ENCODE measurements at regions not wholly inside any gene's neighbourhood (a gene's known extent, or its start where the extent isn't known, plus 50 kb on each side); places are given as distances from the start of the nearest gene placed in this dataset.

DNA sequence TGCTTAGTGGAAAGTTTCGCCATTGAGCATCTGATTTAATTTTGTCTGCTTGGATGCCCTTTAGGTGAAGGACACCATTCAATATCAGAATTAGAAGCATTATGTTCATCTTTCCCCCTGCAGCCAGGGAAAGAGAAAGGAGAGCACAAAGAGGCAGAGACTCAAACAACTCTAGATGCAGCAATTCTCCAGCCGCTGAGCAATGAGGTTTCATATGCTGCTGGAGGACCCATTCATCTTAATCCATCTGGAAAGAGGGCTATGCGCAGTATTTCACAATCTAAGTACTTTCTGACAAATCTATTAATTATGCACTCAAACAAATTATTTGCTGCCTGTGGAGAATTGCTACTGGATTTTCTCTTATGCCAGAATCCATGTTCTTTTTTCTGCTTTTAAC is 527.0 kb upstream of the TUSC1 start:
- in situ Hi-C loops (cut with MboI; ENCODE audit: low sequenced_read_pairs), result no loop called here

DNA sequence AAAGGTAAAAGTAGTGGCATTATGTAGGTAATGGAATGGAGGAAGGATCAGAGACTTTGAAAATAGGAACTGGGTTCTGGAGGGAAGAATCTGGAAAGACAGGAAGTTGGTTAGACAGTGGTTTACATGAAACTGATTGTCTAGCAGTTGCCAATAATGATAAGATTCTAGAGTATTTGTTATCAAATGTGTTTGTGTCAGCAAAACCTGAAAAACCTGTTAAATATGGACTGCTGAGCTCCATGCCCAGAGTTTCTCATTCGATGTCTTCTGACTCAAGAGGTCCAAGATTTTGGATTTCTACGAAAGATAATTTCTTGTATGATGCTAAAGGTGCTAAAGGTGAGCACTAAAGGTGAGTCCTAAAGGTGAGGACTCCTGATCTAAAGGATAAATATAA is 515.0 kb upstream of the TUSC1 start:
- in situ Hi-C loops (cut with MboI; ENCODE audit: low sequenced_read_pairs), result no loop called here

DNA sequence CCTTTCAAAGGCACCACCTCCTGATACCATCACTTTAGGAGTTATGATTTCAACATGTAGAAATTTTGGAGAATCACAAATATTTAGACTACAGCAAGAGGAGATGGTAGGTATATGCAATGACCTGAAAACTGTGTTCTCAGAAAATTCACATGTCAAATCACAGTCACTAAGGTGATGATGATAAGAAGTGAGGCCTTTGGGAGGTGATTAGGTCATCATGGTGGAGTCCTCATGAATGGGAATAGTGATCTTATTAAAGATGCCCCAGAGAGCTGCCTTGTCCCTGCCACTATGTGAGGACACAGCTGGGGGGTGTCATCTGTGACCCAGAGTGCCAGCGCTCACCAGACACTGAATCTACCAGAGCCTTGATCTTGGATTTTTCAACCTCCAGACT is 513.5 kb upstream of the TUSC1 start:
- in situ Hi-C loops (cut with MboI; ENCODE audit: low sequenced_read_pairs), result no loop called here

DNA sequence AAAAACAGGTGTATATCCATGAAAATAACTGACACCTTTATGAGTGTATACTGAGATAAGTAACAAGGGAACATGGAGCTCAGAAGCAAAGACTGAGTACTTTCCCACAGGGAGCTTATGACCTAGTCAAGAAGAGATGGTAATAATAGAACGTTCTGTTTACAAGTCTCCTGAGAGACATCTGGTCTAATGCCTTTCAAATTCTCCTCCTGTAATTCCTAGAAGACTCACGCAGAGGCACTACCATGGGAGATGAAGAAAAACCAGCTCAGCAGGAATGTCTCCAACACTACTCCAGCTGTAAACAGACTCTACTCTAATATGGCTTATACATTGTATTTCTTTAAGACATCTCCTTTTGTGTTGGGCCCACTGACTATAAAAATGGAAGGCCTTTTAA is 503.6 kb upstream of the TUSC1 start:
- in situ Hi-C loops (cut with MboI; ENCODE audit: low sequenced_read_pairs), result no loop called here

DNA sequence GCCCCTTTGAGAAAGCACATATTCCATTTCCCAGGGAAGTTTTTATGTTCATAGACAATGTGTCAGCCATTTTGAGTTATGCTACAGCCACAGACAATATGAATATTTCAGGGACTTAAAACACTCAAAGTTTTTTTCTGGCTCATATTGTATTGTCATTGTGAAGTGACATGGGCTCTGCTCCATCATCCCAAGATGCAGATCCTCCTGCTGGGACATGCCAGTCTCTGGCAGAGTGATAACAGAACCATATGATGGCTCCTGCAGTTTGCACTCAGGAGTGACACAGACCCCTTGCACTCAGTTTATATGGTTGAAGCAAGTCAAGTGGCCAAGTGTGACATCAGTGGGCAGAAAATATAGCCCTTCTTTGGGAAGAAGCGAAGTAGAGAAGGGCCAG is 498.4 kb upstream of the TUSC1 start:
- in situ Hi-C loops (cut with MboI; ENCODE audit: low sequenced_read_pairs), result no loop called here

DNA sequence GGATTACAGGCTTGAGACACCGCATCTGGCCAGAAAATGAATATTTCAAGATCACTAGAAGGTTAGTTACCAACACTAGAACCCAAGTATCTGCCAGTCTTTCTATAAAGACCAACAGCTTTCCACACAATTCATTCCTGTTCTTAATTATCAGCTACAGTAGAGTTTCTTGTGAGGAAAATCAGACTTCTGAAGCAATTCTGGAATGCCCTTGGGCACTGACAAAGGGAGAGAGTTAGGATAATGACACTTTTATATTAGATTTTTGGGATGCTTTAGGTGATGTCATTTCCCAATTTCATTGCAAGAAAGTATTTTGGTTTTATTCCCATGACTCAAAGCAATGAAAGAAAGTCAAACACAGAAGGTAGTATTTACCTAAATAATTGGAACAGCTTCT is 497.0 kb upstream of the TUSC1 start:
- in situ Hi-C loops (cut with MboI; ENCODE audit: low sequenced_read_pairs), result no loop called here

DNA sequence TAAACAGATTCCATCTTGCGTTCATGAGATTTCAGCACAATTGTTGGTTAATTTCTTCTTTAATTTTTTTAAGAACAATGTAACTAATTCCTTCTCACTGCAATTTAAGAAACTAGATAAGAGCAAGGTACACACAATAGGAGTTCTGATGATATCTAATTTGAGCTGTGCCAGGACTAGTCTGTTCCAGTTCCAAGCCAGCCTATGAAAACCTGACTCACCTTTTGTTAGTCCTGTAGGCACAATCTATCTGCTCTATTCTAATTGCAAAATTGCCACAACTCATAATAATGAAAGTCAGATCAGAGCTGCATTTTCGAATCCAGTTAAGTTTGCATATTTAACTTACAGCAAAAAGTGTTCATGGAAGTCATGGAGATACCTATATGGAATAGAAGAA is 494.1 kb upstream of the TUSC1 start:
- in situ Hi-C loops (cut with MboI; ENCODE audit: low sequenced_read_pairs), result no loop called here

DNA sequence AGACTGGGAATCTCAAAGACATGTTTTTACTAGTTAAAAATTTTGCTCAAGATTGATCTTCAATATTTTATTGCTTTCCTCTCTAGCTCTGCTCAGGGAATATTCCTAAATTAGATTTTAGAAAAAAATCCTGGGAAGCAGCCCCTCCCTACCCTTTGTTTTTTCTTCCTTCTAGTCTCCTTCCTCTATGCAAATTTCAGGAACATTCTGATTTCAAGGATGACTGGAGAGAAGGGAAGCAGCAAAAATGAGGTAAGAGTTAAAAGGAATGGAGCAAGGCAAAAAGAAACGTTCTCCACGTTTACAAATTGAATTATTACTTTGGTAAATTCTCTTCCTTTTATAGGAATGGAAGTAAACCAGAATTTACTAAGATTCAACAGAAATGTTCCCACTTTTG is 493.4 kb upstream of the TUSC1 start:
- in situ Hi-C loops (cut with MboI; ENCODE audit: low sequenced_read_pairs), result no loop called here

DNA sequence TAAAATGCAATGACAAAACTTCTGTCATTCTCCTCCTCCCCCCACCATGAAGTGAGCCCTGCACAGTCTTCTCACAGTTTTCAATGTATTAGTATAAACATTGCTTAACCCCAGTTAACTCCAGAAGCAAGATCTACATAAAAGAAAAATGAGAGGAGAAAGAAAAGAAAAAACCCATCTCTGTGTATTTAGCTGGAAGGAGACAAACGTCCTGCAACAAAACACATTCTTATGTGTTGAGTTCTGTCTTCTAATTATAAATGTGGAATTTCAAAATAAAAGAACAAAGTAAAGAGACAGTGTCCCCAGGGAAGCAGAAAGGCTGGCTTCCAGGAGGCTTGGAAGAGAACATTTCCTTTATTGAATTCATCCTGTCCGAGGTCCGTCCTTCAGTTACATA is 491.9 kb upstream of the TUSC1 start:
- in situ Hi-C loops (cut with MboI; ENCODE audit: low sequenced_read_pairs), result no loop called here

DNA sequence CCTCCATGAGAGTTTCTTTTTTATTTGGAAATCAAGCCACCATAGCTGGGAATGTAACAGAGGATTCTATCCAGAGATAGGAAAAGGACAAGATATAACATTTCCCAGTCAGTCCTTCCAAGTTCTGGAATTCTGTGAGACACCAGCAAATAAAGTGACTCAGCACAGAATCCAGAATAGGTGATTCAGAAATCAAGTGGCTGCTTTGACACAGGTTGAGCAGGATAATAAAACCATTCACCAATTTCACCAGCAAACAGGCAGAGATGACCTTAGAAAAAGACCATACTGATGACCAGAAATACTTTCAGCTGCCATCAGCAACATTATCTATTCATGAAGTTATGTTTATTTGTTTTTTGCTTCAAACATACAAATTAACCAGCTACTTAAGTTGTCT is 491.5 kb upstream of the TUSC1 start:
- in situ Hi-C loops (cut with MboI; ENCODE audit: low sequenced_read_pairs), result no loop called here

DNA sequence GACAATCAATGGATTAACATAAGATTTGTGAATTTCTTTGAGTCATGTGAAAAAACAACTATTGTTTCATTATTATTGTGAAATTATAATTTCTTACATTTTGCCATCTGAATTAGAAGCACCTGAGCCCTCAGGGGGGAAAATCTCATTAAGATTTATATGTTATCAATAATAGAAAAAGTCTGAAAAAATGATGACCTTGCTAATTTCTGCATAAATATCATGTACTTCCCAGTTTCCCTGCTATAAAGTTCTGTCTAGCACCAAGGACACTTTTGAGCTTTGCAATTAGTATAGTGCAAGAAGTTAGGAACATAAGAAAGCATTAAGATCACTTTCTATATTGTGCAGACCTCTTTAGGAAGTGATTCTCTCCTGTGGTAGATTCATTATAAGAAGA is 488.3 kb upstream of the TUSC1 start:
- in situ Hi-C loops (cut with MboI; ENCODE audit: low sequenced_read_pairs), result no loop called here

DNA sequence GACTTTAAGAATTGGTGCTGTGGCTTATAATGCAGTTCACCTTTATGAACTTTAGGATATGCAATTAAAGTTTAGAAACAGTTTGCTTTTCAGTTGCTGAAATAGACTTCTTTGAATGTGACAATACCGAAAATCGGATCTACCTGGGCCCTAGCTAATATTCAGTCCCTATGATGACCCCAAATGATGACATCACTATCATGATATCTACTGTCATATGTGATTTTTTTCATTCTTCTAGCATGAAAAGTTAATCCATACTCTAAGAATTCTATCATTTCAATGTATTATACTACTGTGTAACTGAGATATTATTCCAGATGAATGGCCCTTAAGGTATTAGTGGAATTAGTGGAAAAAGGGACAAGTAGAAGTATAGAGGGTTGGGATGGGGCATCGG is 487.2 kb upstream of the TUSC1 start:
- in situ Hi-C loops (cut with MboI; ENCODE audit: low sequenced_read_pairs), result no loop called here

DNA sequence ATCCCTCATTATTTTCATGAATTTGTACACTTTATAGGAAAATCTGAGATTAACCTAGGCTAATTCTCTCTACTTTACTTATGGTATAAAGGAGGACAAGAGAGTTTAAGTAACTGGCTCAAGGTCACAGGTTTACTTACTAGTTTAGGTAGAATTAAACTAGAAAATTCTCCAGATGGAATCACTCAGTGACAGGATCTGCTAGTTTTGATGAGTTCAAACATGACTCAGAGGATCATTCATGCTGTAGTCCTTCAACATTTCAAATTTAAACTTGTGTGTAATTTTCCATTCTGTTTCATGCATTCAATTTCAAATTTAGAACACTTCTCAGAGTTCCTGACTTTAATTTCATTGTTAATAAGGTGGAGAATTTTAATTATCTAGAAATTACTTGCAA is 485.7 kb upstream of the TUSC1 start:
- in situ Hi-C loops (cut with MboI; ENCODE audit: low sequenced_read_pairs), result no loop called here

DNA sequence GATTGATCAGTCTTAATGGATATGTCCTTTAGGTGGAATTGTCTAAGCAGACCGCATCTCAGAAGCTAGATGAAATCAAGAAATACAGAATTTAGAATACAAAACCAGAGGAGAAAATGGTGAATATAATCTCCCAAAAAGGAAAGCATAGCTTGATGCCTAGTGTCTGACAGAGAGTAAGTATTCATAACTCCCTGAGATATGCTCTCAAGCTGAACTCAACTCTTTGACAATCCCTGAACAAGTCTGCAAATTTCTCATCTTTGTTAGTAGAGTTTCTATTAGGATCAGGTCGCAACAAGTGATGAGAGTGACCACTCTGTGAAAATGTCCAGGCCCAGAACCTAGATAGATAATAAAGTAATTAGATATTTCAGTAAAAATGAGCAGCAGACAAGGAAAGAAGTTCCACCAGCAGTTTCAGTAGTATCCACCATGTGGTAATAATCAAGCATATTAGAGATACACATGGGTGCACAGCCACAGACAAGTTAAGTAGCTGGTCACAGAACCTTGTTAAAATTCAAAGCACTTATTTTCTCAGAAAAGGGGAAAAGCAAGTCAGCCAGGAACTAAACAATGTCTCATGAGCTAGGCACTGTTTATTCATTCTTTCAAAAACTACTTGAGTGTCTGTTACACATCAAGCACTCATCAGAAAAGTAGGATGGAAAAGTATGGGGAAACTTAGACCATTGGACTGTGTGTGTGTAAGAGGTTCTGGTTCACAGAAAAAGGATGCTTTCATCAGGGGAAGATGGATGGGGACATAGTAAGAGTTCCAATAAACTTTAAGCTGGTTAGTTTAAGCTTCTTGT is 481.5 kb upstream of the TUSC1 start:
- in situ Hi-C loops (cut with MboI; ENCODE audit: low sequenced_read_pairs), result no loop called here

DNA sequence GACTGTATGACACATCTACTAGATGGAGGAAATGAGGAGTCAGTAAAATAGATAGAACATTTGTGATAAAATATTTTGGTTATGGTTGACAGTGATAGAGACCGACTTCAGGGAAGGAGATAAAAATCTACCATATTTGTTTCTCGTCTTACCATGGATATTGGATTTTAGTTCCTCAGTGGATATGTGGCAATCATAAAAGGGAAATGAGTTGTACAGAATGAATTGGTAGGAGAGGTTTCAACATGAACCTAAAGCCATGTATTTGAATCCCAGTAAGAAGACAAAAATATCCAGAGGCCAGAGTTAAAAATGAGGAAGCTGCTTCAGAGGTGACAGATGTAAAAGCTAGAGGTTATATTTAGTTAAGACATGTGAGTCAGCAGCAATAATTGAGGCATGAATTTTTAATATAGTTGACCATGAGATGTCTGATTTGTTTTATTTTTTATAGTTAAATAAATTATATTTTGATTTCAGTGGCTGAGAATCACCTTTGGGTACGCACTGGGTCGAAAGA is 480.4 kb upstream of the TUSC1 start:
- in situ Hi-C loops (cut with MboI; ENCODE audit: low sequenced_read_pairs), result no loop called here

DNA sequence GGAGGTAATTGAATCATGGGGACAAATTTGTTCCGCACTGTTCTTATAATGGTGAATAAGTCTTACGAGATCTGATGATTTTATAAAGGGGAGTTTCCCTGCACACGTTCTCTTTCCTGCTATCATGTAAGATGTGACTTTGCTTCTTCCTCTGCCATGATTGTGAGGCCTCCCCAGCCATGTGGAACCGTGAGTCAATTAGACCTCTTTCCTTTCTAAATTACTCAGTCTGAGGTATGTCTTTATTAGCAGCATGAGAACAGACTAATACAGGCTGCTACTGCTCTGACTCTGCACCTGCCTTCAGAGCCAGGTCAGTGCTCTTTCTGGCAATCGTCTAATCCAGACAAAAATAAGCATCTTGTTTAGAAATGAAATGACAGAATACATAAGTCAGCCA is 479.2 kb upstream of the TUSC1 start:
- in situ Hi-C loops (cut with MboI; ENCODE audit: low sequenced_read_pairs), result no loop called here

DNA sequence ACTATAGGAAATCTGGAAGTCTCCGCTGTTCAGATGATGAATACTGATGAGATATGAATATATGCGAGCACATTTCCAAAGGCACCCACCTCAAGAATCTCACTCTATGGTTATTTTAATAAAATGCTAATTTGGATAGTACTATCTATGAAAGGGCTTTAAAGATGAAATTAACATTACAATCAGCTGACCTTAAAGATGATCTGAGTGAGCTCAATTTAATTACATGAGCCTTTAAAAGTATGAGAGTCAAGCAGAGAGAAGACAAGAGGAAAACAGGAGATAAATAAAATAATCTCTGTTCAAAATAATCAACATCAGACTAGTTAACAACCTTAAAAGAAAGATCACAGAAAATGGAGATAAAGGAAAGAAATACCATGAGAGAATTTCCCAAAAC is 474.1 kb upstream of the TUSC1 start:
- in situ Hi-C loops (cut with MboI; ENCODE audit: low sequenced_read_pairs), result no loop called here

DNA sequence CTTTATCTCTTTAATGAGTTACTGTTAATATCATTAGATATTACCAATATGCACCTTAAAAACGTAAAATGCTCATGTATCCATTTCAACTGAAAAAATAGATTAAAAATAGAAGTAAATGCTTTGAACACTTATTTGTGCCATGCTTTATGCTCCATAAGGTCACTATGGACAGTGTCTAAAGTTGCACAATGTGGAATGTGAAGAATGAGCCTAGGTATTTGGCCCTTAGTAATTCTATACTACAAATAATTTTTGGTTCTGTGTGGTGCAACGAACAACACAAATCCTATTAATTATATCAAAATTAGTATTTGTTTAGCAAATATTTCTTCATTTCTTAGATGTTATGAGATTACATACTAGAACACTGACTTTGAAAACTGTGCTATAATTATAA is 469.9 kb upstream of the TUSC1 start:
- in situ Hi-C loops (cut with MboI; ENCODE audit: low sequenced_read_pairs), result no loop called here

DNA sequence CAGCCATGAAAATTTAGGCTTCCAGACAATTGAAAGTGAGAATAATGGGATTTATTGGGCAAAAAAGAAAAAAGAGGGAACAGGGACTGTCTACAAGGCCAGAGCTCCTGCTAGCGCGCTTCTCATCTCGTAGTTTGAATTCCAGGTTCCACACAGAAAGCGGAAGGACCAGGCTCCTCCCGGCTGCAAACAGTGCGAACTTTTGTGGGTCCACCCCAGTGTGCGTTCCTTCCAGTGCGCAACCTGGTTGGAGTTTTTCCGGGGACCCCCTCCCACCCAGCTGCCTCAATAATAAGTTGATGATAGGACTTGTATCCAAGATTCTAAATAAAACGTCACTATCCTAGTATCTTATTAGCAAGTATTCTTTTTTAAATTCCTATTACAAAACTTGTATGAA is 467.7 kb upstream of the TUSC1 start:
- in situ Hi-C loops (cut with MboI; ENCODE audit: low sequenced_read_pairs), result no loop called here

DNA sequence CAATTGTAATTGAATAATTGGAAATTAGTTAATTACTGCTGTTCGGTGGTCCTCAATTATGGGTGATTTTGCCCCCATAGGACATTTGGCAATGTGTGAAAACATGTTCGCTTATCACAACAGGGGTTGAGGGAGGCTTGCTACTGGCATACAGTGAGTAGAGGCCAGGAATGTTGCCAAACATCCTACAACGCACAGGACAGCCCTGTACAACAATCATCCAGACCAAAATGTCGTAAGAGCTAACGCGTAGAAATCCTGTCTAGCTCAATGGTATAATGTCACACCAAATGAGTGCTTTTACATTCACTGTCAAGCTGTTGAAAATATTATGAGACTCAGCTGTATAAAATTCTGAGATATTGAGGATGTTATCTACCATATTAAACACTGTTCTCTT is 464.4 kb upstream of the TUSC1 start:
- in situ Hi-C loops (cut with MboI; ENCODE audit: low sequenced_read_pairs), result no loop called here

DNA sequence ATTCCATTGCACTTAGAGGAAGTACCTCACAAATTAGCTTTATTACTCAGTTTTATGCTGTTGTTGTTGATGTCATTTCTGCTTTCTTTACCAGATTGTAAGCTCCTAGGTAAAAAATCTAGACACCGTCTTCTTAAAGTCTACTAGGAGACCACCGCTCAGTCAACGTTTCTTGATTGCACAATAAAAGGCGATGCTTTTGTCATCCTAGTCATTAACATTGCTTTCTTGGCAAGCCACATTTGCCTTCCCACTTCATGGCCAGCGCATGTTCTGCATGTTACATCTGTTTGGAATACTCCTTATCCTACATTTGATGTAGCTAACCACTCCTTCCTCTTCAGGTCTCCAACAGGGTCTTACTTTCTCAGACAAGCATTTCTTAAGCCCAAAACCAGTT is 464.0 kb upstream of the TUSC1 start:
- in situ Hi-C loops (cut with MboI; ENCODE audit: low sequenced_read_pairs), result no loop called here

DNA sequence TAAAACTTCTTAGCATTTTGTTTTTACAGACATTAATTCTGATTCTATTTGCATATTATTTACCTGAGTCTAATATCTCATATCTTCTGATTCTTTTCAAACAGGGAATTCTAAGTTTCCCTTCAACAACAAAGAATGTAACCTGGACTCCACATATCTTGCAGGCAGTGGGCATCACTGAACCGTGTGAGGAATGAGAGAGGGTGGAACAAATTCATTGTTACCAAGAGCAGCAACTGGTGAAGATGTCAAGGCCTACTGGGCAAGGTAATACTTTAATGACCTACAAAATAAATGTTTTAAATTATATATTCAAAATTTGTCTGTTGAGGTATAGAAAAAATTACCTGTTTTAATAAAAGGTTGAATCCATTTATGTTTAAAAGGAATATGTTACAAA is 455.3 kb upstream of the TUSC1 start:
- in situ Hi-C loops (cut with MboI; ENCODE audit: low sequenced_read_pairs), result no loop called here

DNA sequence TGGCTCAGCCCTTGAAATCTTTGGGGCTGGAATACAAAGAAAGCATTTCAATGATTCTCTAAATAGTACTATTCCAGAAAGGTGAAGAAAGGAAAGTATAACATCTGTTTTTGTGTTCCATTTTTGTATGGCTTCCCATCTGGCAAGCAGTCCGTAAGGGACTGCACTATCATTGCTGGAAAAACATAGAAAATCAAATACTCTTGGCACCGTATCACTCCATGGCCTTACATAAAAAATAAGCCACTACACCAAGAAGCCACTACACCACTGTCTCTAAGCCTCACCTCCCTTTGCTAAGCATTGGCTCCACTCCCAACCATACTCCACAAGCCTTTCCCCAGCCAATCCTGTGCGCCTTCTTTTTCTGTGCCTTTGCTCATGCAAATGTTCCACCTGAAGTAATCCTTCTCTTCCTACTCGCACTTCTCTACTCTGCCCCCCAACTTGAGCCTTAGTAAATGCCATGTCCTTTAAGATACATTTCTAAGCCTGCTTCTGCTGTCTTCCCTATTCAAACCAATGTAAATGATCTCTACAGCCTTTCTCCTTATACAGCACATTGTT is 454.6 kb upstream of the TUSC1 start:
- in situ Hi-C loops (cut with MboI; ENCODE audit: low sequenced_read_pairs), result no loop called here

Measured in HL-60/S4 treated with phorbol 12-myristate 13-acetate at 8.2 ng/mL for 4 days and 3 days (cell line).